Tibial nerve (tissue), 4 donors: ENCODE measurements at regions not wholly inside any gene's neighbourhood (a gene's known extent, or its start where the extent isn't known, plus 50 kb on each side); places are given as distances from the start of the nearest gene placed in this dataset.

Experiments
- EP300 ChIP-seq, 2 donors: sonication (generic); formaldehyde crosslinking; IDR thresholded peaks; one replicate each; pipeline ENCODE4 v1.6.1; 2017; ENCODE audit warnings: antibody characterized with exemption in 2 of 2, mild to moderate bottlenecking in 1 of 2
- TF ChIP-seq, protein P1 (sequence below), 5 experiments: fragments of 200-600 bp in 3 of 5; fragments of 450-650 bp in 2 of 5; sonication (generic) in 3 of 5; IDR thresholded peaks; one replicate each; pipeline ENCODE4 v1.5.1; 2016 to 2019; ENCODE audit warnings: antibody characterized with exemption in 5 of 5, mild to moderate bottlenecking in 3 of 5, moderate library complexity in 2 of 5

- TF ChIP-seq, protein P1, sequence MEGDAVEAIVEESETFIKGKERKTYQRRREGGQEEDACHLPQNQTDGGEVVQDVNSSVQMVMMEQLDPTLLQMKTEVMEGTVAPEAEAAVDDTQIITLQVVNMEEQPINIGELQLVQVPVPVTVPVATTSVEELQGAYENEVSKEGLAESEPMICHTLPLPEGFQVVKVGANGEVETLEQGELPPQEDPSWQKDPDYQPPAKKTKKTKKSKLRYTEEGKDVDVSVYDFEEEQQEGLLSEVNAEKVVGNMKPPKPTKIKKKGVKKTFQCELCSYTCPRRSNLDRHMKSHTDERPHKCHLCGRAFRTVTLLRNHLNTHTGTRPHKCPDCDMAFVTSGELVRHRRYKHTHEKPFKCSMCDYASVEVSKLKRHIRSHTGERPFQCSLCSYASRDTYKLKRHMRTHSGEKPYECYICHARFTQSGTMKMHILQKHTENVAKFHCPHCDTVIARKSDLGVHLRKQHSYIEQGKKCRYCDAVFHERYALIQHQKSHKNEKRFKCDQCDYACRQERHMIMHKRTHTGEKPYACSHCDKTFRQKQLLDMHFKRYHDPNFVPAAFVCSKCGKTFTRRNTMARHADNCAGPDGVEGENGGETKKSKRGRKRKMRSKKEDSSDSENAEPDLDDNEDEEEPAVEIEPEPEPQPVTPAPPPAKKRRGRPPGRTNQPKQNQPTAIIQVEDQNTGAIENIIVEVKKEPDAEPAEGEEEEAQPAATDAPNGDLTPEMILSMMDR (IDR thresholded peaks at IDR 0.05): no peak
- no peak for TF ChIP-seq EP300 (IDR thresholded peaks at IDR 0.05)
These were observed 58.5 kb upstream of the SMAD1 start for GRCh38 chr4:145423017-145423708.
